ENCODE measurements at regions not wholly inside any gene's neighbourhood (a gene's known extent, or its start where the extent isn't known, plus 50 kb on each side); places are given as distances from the start of the nearest gene placed in this dataset.

- no peak for FAIRE-seq
- Mint-ChIP-seq H3K27ac (ENCODE audit: unreplicated experiment) (no peak overlapping the region), H3K36me3 (ENCODE audit: low read depth, unreplicated experiment) (no peaks in the 10 kb centered on the region)
These were observed 55.6 kb upstream of the ACMSD start for GRCh38 chr2:134782792-134783191.

DNA sequence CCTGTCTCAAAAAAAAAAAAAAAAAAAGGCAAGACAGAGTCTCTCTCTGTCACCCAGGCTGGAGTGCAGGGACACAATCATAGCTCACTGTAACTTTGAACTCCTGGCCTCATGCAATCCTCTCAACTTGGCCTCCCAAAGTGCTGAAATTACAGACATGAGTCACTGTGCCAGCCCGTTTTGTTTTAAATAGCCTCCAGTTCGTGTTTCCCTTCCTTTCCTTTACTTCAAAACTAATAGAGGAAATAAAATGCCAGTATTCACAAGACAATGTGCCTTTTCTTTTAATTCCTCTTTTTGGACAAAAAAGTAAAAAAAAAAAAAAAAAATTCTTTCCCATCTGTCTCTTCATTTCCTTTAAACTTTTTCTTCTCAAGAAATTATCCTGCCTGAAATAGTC is 54.5 kb upstream of the ACMSD start:
- H3K9ac ChIP-seq (ENCODE audit: low read length): no peak overlapping the region
- peaks cover 10% of the 10 kb centered on the region for H3K27me3 Mint-ChIP-seq (ENCODE audit: low read depth, unreplicated experiment)
- DNase-seq (ENCODE audit: low read depth): no peak

More at GRCh38 chr2:134782792-134783191, 55.6 kb upstream of the ACMSD start:
- Histone ChIP-seq H3K27me3 (ENCODE audit: insufficient read depth, low read length) (no peaks in the 10 kb centered on the region), H3K36me3 (ENCODE audit: insufficient read depth, low read length) (no peaks in the 10 kb centered on the region), H3K4me3 (ENCODE audit: insufficient read depth, low read depth, low read length) (no peak overlapping the region), H3K9ac (ENCODE audit: low read length) (no peak overlapping the region), H4K20me1 (ENCODE audit: insufficient read depth, low read length) (no peaks in the 10 kb centered on the region), H3K9me3 (ENCODE audit: insufficient read depth, low read depth, low read length) (no peaks in the 10 kb centered on the region), H3K4me1 (ENCODE audit: insufficient read depth, low read length) (no peaks in the 10 kb centered on the region), H2AFZ (ENCODE audit: low read depth, low read length) (no peak overlapping the region), H3K79me2 (ENCODE audit: insufficient read depth, low read length) (no peaks in the 10 kb centered on the region), H3K27ac (ENCODE audit: low read depth, low read length) (no peak overlapping the region), H3K4me2 (ENCODE audit: low read length) (no peak overlapping the region)
- H3K4me1 Mint-ChIP-seq (ENCODE audit: low read depth, unreplicated experiment): peaks cover 4% of the 10 kb centered on the region
- no peak for DNase-seq (ENCODE audit: low read depth)
- no peak overlapping the region for H3K4me3 Mint-ChIP-seq (ENCODE audit: unreplicated experiment)
- no peaks in the 10 kb centered on the region for H3K9me3 Mint-ChIP-seq (ENCODE audit: unreplicated experiment)
- peaks cover 13% of the 10 kb centered on the region for H3K27me3 Mint-ChIP-seq (ENCODE audit: low read depth, unreplicated experiment)
- TF ChIP-seq CTCF (IDR thresholded peaks at IDR 0.05; ENCODE audit: insufficient read depth, low read depth, low read length) (peak; percentile 42), EZH2 (IDR thresholded peaks at IDR 0.05; ENCODE audit: insufficient read depth, low read length) (no peak)

More for the DNA sequence above, 54.5 kb upstream of the ACMSD start:
- H3K27ac ChIP-seq (ENCODE audit: low read depth, low read length): no peak overlapping the region
- H3K79me2 ChIP-seq (ENCODE audit: insufficient read depth, low read length): no peaks in the 10 kb centered on the region
- TF ChIP-seq CTCF (IDR thresholded peaks at IDR 0.05; ENCODE audit: insufficient read depth, low read depth, low read length) (no peak), EZH2 (IDR thresholded peaks at IDR 0.05; ENCODE audit: insufficient read depth, low read length) (no peak)
- no peak for FAIRE-seq
- no peaks in the 10 kb centered on the region for H3K4me1 ChIP-seq (ENCODE audit: insufficient read depth, low read length)
- no peak overlapping the region for H2AFZ ChIP-seq (ENCODE audit: low read depth, low read length)
- no peaks in the 10 kb centered on the region for H4K20me1 ChIP-seq (ENCODE audit: insufficient read depth, low read length)
- no peak overlapping the region for H3K4me3 ChIP-seq (ENCODE audit: insufficient read depth, low read depth, low read length)
- Mint-ChIP-seq H3K36me3 (ENCODE audit: low read depth, unreplicated experiment) (no peaks in the 10 kb centered on the region), H3K4me3 (ENCODE audit: unreplicated experiment) (no peak overlapping the region), H3K27ac (ENCODE audit: unreplicated experiment) (no peak overlapping the region), H3K9me3 (ENCODE audit: unreplicated experiment) (no peaks in the 10 kb centered on the region), H3K4me1 (ENCODE audit: low read depth, unreplicated experiment) (peaks cover 4% of the 10 kb centered on the region)
- no peaks in the 10 kb centered on the region for H3K9me3 ChIP-seq (ENCODE audit: insufficient read depth, low read depth, low read length)
- H3K27me3 ChIP-seq (ENCODE audit: insufficient read depth, low read length): no peaks in the 10 kb centered on the region
- H3K4me2 ChIP-seq (ENCODE audit: low read length): no peak overlapping the region
- H3K36me3 ChIP-seq (ENCODE audit: insufficient read depth, low read length): no peaks in the 10 kb centered on the region
